Bone marrow (tissue), 2 donors: ENCODE measurements at regions not wholly inside any gene's neighbourhood (a gene's known extent, or its start where the extent isn't known, plus 50 kb on each side); places are given as distances from the start of the nearest gene placed in this dataset.
A peak's percentile ranks its signal among the peaks of the same experiment; 100 is the strongest.

Experiments
- DNase-seq, 2 donors: peaks; one replicate each; lab custom pipeline; 2025; lab: John Stamatoyannopoulos, UW

GRCh38 chrX:78493180-78493579, 165.8 kb upstream of the CYSLTR1 start:
- no peak for DNase-seq

- no peak for DNase-seq
These were observed 149.3 kb upstream of the CYSLTR1 start for GRCh38 chrX:78476701-78477100.

- DNase-seq = no peak
These were observed 129.5 kb upstream of the CYSLTR1 start for GRCh38 chrX:78456909-78457308.

GRCh38 chrX:78455901-78456300, 128.5 kb upstream of the CYSLTR1 start:
- DNase-seq = no peak

DNA sequence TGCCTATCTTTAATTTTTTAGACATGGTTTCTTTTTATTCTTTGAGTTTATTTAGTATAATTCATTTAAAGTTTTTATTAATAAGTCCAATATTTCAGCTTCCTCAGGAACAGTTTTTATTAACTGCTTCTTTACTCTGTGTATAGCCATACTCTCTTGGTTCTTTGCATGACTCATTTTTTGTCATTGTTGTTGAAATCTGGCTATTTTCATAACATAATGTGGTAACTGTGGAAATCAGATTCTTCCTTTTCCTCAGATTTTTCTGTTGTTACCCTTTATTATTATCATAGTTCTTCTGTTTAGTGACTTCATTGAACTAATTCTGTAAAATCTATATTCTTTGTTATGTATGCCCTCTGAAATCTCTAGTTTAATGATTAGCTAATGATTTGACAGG, 124.9 kb upstream of the CYSLTR1 start:
- no peak for DNase-seq

GRCh38 chrX:78437621-78438020, 110.2 kb upstream of the CYSLTR1 start:
- DNase-seq = no peak

DNA sequence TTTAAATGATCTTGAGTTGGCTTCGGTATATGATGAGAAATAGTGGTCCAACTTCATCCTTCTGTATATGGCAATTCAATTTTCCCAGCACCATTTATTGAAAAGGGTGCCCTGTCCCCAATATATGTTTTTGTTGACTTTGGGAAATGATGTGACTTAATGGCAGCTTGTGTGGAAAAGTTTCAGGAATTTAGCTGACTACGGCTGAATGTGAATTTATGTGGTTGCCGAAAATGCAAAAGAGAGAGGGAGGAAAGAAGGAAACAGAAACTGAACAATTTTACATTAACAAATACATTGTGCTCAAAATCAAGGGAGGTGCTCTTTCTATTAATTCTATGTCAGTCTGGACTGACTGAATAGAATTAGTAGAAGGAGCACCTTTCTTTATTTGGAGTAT, 101.8 kb upstream of the CYSLTR1 start:
- no peak for DNase-seq

DNA sequence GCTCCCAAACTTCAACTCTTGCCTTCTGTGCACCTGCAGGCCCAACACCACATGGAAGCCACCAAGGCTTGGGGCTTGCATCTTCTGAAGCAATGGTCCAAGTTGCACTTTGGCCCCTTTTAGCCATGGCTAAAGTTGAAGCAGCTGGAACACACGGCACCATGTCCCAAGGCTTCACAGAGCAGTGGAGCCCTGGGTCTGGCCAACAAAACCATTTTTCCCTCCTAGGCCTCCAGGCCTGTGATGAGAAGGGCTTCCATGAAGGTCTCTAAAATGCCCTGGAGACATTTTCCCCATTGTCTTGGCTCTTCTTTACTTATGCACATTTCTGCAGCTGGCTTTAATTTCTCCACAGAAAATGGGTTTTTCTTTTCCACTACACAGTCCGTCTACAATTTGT, 61.3 kb upstream of the CYSLTR1 start:
- no peak for DNase-seq

DNA sequence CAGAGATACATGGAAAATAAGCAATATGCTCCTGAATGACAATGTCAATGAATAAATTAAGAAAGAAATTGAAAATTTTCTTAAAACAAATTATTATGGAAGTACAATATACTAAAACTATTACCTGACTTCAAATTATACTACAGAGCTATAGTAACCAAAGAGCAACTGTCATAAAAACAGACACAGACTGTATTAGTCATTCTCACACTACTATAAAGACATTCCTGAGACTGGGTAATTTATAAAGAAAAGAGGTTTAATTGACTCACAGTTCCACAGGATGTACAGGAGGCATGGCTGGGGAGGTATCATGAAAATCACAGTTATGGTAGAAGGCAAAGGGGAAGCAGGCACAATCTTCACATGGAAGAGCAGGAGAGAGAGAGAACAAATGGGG, 60.0 kb upstream of the CYSLTR1 start:
- DNase-seq = peak in 1 of 2 donors; percentile 25

- DNase-seq = no peak
These were observed 57.1 kb upstream of the CYSLTR1 start for GRCh38 chrX:78384486-78384885.

GRCh38 chrX:78383594-78383993, 56.2 kb upstream of the CYSLTR1 start:
- DNase-seq = peak in 1 of 2 donors; percentile 44

DNA sequence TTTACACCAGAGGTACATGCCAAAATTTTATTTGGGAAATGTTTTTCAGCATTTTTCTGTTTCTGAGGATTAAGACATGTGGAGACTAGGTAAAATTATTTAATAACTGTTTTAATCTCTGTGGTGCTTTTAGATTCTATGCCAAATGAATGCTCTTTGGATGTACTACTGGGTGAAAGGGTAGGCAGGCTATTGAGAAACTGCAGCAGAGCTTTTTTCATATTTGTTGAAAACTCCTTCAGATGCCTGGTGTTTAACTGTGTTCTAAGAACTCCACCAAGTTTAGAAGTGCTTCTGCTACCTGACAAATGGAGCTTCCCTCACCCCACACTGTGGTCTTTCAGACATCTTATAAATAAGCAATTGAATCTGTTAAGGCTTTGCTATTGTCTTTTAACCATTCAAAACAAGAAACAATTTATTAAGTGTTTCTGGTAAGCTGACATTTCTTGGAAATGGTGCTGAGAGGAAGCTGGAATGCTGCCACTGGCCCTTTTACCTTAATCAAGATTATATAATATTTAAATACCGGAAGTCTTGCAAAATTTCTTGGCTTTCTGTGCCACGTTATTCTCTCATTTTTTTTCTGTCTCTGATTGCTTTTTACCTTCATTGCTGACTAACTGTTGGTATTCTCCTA, 51.2 kb upstream of the CYSLTR1 start:
- DNase-seq = no peak
